ENCODE measurements at regions not wholly inside any gene's neighbourhood (a gene's known extent, or its start where the extent isn't known, plus 50 kb on each side); places are given as distances from the start of the nearest gene placed in this dataset.

DNA sequence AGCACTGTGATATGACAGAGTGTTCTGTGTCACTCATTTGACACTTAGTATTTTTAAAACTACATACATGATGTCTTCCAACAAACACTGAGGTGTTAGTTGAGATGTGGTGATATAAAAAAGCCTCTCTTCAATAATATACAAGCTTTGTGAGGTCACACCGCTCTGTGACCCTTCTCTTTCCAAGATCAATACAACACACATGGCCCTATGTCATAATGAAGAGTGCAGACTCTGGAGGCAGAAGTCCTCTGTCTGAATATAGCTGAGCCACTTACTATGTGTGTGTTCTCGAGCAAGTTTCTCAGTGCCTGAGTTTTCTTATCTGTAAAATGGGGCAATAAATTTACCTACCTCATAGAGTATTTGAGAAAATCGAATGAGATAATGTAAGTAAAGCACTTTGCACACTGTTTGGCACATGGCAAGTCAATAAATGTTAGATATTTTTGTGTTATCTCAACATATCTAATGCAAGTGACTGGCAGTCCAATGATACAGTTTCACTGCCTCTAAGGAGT, 499.0 kb upstream of the MARCKS start:
- H4K20me1 ChIP-seq (ENCODE audit: insufficient read depth, low read length) = no peaks in the 10 kb centered on the region
- H3K4me1 ChIP-seq (ENCODE audit: low read length) = no peaks in the 10 kb centered on the region
- H3K36me3 ChIP-seq (replicated peaks; ENCODE audit: insufficient read depth, low read length) = no peaks in the 10 kb centered on the region
- no peaks in the 10 kb centered on the region for H3K79me2 ChIP-seq (ENCODE audit: low read length)
- no peak overlapping the region for H3K27ac ChIP-seq (ENCODE audit: low read length)
- no peak overlapping the region for H3K4me2 ChIP-seq (ENCODE audit: low read depth, low read length)
- DNase-seq = no peak
- no peaks in the 10 kb centered on the region for H3K9me2 ChIP-seq (replicated peaks; ENCODE audit: insufficient read depth, low read length)
- H2AFZ ChIP-seq (ENCODE audit: low read length) = no peak overlapping the region
- no peaks in the 10 kb centered on the region for H3K27me3 ChIP-seq (replicated peaks; ENCODE audit: insufficient read depth, low read length)
- H3K9me3 ChIP-seq (replicated peaks; ENCODE audit: insufficient read depth, low read length) = no peaks in the 10 kb centered on the region
- no peak overlapping the region for H3K4me3 ChIP-seq (ENCODE audit: low read length)
- H3F3A ChIP-seq (ENCODE audit: insufficient read depth, low read length) = no peaks in the 10 kb centered on the region
- H3K9ac ChIP-seq (ENCODE audit: low read length) = no peak overlapping the region
- TF ChIP-seq EZH2phosphoT487 (IDR thresholded peaks at IDR 0.05; ENCODE audit: low read length) (no peak), EZH2 (optimal IDR thresholded peaks at IDR 0.05; ENCODE audit: low read depth, low read length) (no peak)
- TF ChIP-seq, protein P1, sequence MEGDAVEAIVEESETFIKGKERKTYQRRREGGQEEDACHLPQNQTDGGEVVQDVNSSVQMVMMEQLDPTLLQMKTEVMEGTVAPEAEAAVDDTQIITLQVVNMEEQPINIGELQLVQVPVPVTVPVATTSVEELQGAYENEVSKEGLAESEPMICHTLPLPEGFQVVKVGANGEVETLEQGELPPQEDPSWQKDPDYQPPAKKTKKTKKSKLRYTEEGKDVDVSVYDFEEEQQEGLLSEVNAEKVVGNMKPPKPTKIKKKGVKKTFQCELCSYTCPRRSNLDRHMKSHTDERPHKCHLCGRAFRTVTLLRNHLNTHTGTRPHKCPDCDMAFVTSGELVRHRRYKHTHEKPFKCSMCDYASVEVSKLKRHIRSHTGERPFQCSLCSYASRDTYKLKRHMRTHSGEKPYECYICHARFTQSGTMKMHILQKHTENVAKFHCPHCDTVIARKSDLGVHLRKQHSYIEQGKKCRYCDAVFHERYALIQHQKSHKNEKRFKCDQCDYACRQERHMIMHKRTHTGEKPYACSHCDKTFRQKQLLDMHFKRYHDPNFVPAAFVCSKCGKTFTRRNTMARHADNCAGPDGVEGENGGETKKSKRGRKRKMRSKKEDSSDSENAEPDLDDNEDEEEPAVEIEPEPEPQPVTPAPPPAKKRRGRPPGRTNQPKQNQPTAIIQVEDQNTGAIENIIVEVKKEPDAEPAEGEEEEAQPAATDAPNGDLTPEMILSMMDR (IDR thresholded peaks at IDR 0.05; ENCODE audit: low read length) = no peak

- Histone ChIP-seq H3K9me3 (replicated peaks; ENCODE audit: insufficient read depth, low read length) (no peaks in the 10 kb centered on the region), H4K20me1 (ENCODE audit: insufficient read depth, low read length) (no peaks in the 10 kb centered on the region), H3K9ac (ENCODE audit: low read length) (no peak overlapping the region), H3F3A (ENCODE audit: insufficient read depth, low read length) (no peaks in the 10 kb centered on the region), H2AFZ (ENCODE audit: low read length) (no peak overlapping the region), H3K27ac (ENCODE audit: low read length) (no peak overlapping the region), H3K79me2 (ENCODE audit: low read length) (no peaks in the 10 kb centered on the region), H3K4me1 (ENCODE audit: low read length) (no peaks in the 10 kb centered on the region), H3K4me3 (ENCODE audit: low read length) (no peak overlapping the region), H3K27me3 (replicated peaks; ENCODE audit: insufficient read depth, low read length) (no peaks in the 10 kb centered on the region), H3K9me2 (replicated peaks; ENCODE audit: insufficient read depth, low read length) (no peaks in the 10 kb centered on the region), H3K4me2 (ENCODE audit: low read depth, low read length) (no peak overlapping the region), H3K36me3 (replicated peaks; ENCODE audit: insufficient read depth, low read length) (no peaks in the 10 kb centered on the region)
- TF ChIP-seq EZH2 (optimal IDR thresholded peaks at IDR 0.05; ENCODE audit: low read depth, low read length) = no peak
- no peak for TF ChIP-seq EZH2phosphoT487 (IDR thresholded peaks at IDR 0.05; ENCODE audit: low read length)
- TF ChIP-seq, protein P1 (IDR thresholded peaks at IDR 0.05; ENCODE audit: low read length) = no peak
- DNase-seq = no peak
These were observed 497.7 kb upstream of the MARCKS start for GRCh38 chr6:113359155-113360140.

- TF ChIP-seq, protein P1 (IDR thresholded peaks at IDR 0.05; ENCODE audit: low read length) = no peak
- TF ChIP-seq EZH2 (optimal IDR thresholded peaks at IDR 0.05; ENCODE audit: low read depth, low read length) (no peak), EZH2phosphoT487 (IDR thresholded peaks at IDR 0.05; ENCODE audit: low read length) (no peak)
- no peak overlapping the region for H3K27ac ChIP-seq (ENCODE audit: low read length)
- H3K4me3 ChIP-seq (ENCODE audit: low read length) = no peak overlapping the region
- H3K9me2 ChIP-seq (replicated peaks; ENCODE audit: insufficient read depth, low read length) = no peaks in the 10 kb centered on the region
- no peaks in the 10 kb centered on the region for H3K27me3 ChIP-seq (replicated peaks; ENCODE audit: insufficient read depth, low read length)
- no peaks in the 10 kb centered on the region for H3F3A ChIP-seq (ENCODE audit: insufficient read depth, low read length)
- no peaks in the 10 kb centered on the region for H3K79me2 ChIP-seq (ENCODE audit: low read length)
- no peak overlapping the region for H2AFZ ChIP-seq (ENCODE audit: low read length)
- H3K36me3 ChIP-seq (replicated peaks; ENCODE audit: insufficient read depth, low read length) = no peaks in the 10 kb centered on the region
- H3K9me3 ChIP-seq (replicated peaks; ENCODE audit: insufficient read depth, low read length) = no peaks in the 10 kb centered on the region
- no peak overlapping the region for H3K4me2 ChIP-seq (ENCODE audit: low read depth, low read length)
- H3K9ac ChIP-seq (ENCODE audit: low read length) = no peak overlapping the region
- no peaks in the 10 kb centered on the region for H3K4me1 ChIP-seq (ENCODE audit: low read length)
- DNase-seq = no peak
- H4K20me1 ChIP-seq (ENCODE audit: insufficient read depth, low read length) = no peaks in the 10 kb centered on the region
These were observed 496.0 kb upstream of the MARCKS start for GRCh38 chr6:113361014-113361645.

Measured in MM.1S (cell line).